Coronary artery (tissue), 2 donors: ENCODE measurements at regions not wholly inside any gene's neighbourhood (a gene's known extent, or its start where the extent isn't known, plus 50 kb on each side); places are given as distances from the start of the nearest gene placed in this dataset.

Experiments used
- DNase-seq: peaks from one replicate; pipeline ENCODE4 v3.0.0-alpha.2; 2017; ENCODE audit warnings: low spot score
- H3K27ac ChIP-seq, 2 donors: fragments of 200-600 bp; sonication (generic); one replicate each; pipeline ENCODE4 v1.5.1; 2016 to 2019
- H3K4me3 ChIP-seq: fragments of 200-600 bp; sonication (generic); 2 replicates; pipeline ENCODE4 v1.5.1; 2016; ENCODE audit warnings: mild to moderate bottlenecking, moderate library complexity
- CTCF ChIP-seq: fragments of 200-600 bp; sonication (generic); IDR thresholded peaks from one replicate; pipeline ENCODE4 v1.5.1; 2019; ENCODE audit warnings: antibody characterized with exemption

- no peak overlapping the region for H3K4me3 ChIP-seq
- H3K27ac ChIP-seq: no peak overlapping the region
- no peak for DNase-seq
- no peak for TF ChIP-seq CTCF
Measured at GRCh38 chr2:40531359-40531758, 79.5 kb upstream of the SLC8A1 start.

GRCh38 chr2:40534528-40534927, 82.6 kb upstream of the SLC8A1 start:
- DNase-seq: no peak
- TF ChIP-seq CTCF: no peak
- Histone ChIP-seq H3K27ac (no peak overlapping the region), H3K4me3 (no peak overlapping the region)

GRCh38 chr2:40535972-40536371, 84.1 kb upstream of the SLC8A1 start:
- no peak for TF ChIP-seq CTCF
- Histone ChIP-seq H3K4me3 (no peak overlapping the region), H3K27ac (no peak overlapping the region)
- DNase-seq: no peak

GRCh38 chr2:40540026-40540425, 88.1 kb upstream of the SLC8A1 start:
- DNase-seq: no peak
- no peak overlapping the region for H3K4me3 ChIP-seq

GRCh38 chr2:40543381-40543780, 91.5 kb upstream of the SLC8A1 start:
- Histone ChIP-seq H3K27ac (no peak overlapping the region), H3K4me3 (no peak overlapping the region)
- no peak for TF ChIP-seq CTCF
- no peak for DNase-seq

More at GRCh38 chr2:40540026-40540425, 88.1 kb upstream of the SLC8A1 start:
- H3K27ac ChIP-seq: no peak overlapping the region
- TF ChIP-seq CTCF: no peak

- no peak for TF ChIP-seq CTCF
- no peak overlapping the region for H3K4me3 ChIP-seq
- no peak for DNase-seq
- no peak overlapping the region for H3K27ac ChIP-seq
Measured at GRCh38 chr2:40544072-40544471, 92.2 kb upstream of the SLC8A1 start.

- no peak overlapping the region for H3K4me3 ChIP-seq
- no peak overlapping the region for H3K27ac ChIP-seq
- no peak for DNase-seq
- TF ChIP-seq CTCF: no peak
Measured at GRCh38 chr2:40545645-40546044, 93.8 kb upstream of the SLC8A1 start.
